Keratinocyte (primary cell): ENCODE measurements at regions not wholly inside any gene's neighbourhood (a gene's known extent, or its start where the extent isn't known, plus 50 kb on each side); places are given as distances from the start of the nearest gene placed in this dataset.

Source experiments
- DNase-seq: peaks from one replicate; pipeline ENCODE4 v3.0.0-alpha.2; 2011; ENCODE audit warnings: low read depth, missing footprints, low spot score
- FAIRE-seq: peaks from 2 replicates; lab custom pipeline; 2011; peaks lifted over from hg19 to GRCh38; lab: Jason Lieb, UNC
- H2AFZ ChIP-seq: 2 replicates; pipeline ENCODE4 v1.6.0; 2012; ENCODE audit warnings: low read length, control low read depth, inconsistent platforms; ENCODE audit not compliant: control insufficient read depth
- H3K27ac ChIP-seq: 2 replicates; pipeline ENCODE4 v1.5.1; 2011; ENCODE audit warnings: low read length; ENCODE audit not compliant: control insufficient read depth, insufficient read depth
- H3K27me3 ChIP-seq: 3 replicates; pipeline ENCODE4 v1.6.0; 2011; ENCODE audit warnings: low read length; ENCODE audit not compliant: control insufficient read depth, insufficient read depth; ENCODE audit errors: extremely low read depth
- H3K36me3 ChIP-seq, 2 experiments: 2 replicates in 1 of 2; 3 replicates in 1 of 2; pipeline ENCODE4 v1.5.1; 2011; ENCODE audit warnings: low read length in 2 of 2, mild to moderate bottlenecking in 1 of 2; ENCODE audit not compliant: control insufficient read depth in 2 of 2, insufficient read depth in 2 of 2; ENCODE audit errors: extremely low read depth in 1 of 2
- H3K4me1 ChIP-seq: 3 replicates; pipeline ENCODE4 v1.5.1; 2011; ENCODE audit warnings: low read length; ENCODE audit not compliant: control insufficient read depth, insufficient read depth; ENCODE audit errors: extremely low read depth
- H3K4me2 ChIP-seq: 3 replicates; pipeline ENCODE4 v1.6.0; 2011; ENCODE audit warnings: low read depth, low read length; ENCODE audit not compliant: control insufficient read depth, insufficient read depth; ENCODE audit errors: extremely low read depth
- H3K4me3 ChIP-seq, 3 experiments: fragments of 200-600 bp in 1 of 3; sonication (generic) in 1 of 3; 2 replicates in 2 of 3; 3 replicates in 1 of 3; pipeline ENCODE4 v1.5.1; 2011 to 2016; ENCODE audit warnings: low read length in 3 of 3, mild to moderate bottlenecking in 3 of 3, control low read depth in 2 of 3, inconsistent platforms in 1 of 3, low read depth in 1 of 3, mixed read lengths in 1 of 3, mixed run types in 1 of 3, moderate library complexity in 1 of 3; ENCODE audit not compliant: control insufficient read depth in 2 of 3, insufficient read depth in 2 of 3; ENCODE audit errors: extremely low read depth in 1 of 3
- H3K79me2 ChIP-seq: 2 replicates; pipeline ENCODE4 v1.6.0; 2012; ENCODE audit warnings: low read length; ENCODE audit not compliant: control insufficient read depth, insufficient read depth
- H3K9ac ChIP-seq: 3 replicates; pipeline ENCODE4 v1.6.0; 2011; ENCODE audit warnings: low read length; ENCODE audit not compliant: control insufficient read depth, insufficient read depth; ENCODE audit errors: extremely low read depth
- H3K9me1 ChIP-seq: 3 replicates; pipeline ENCODE4 v1.6.0; 2011; ENCODE audit warnings: low read length; ENCODE audit not compliant: control insufficient read depth, insufficient read depth; ENCODE audit errors: extremely low read depth
- H3K9me3 ChIP-seq: 2 replicates; pipeline ENCODE4 v1.5.1; 2012; ENCODE audit warnings: low read depth, low read length; ENCODE audit not compliant: control insufficient read depth
- H4K20me1 ChIP-seq: 3 replicates; pipeline ENCODE4 v1.6.0; 2011; ENCODE audit warnings: low read length; ENCODE audit not compliant: control insufficient read depth, insufficient read depth; ENCODE audit errors: extremely low read depth
- CTCF ChIP-seq, 3 experiments: IDR thresholded peaks in 1 of 3; conservative IDR thresholded peaks in 1 of 3; optimal IDR thresholded peaks in 1 of 3; 2 replicates in 2 of 3; 3 replicates in 1 of 3; pipeline versions ENCODE3 to v1.5.1; 2011; ENCODE audit warnings: low read length in 3 of 3, mild to moderate bottlenecking in 3 of 3, moderate library complexity in 2 of 3, control low read depth in 1 of 3, inconsistent platforms in 1 of 3; ENCODE audit not compliant: insufficient read depth in 2 of 3; ENCODE audit errors: extremely low read depth in 1 of 3
- EZH2 ChIP-seq: IDR thresholded peaks from one replicate; pipeline ENCODE4 v1.6.1; 2012; ENCODE audit warnings: inconsistent platforms, mild to moderate bottlenecking, low read length, moderate library complexity
- dilution Hi-C: fragments of 300-500 bp; cut with MboI; formaldehyde crosslinking; loops from one replicate; pipeline ENCODE4 v1.7.0; 2020; ENCODE audit warnings: low sequenced_read_pairs; ENCODE audit not compliant: extremely low pct_ligation_motif_present

GRCh38 chr4:100657187-100657586 lies 139.4 kb upstream of the EMCN start:
- no peak for TF ChIP-seq EZH2
- no peak for TF ChIP-seq CTCF (optimal IDR thresholded peaks at IDR 0.05 in 1 of 3, IDR thresholded peaks at IDR 0.05 in 1 of 3, conservative IDR thresholded peaks at IDR 0.05 in 1 of 3; ENCODE audit: extremely low read depth in 1 of 3, insufficient read depth in 2 of 3, low read length in 3 of 3)
- Histone ChIP-seq H3K9ac (no peak overlapping the region), H2AFZ (no peak overlapping the region), H4K20me1 (no peaks in the 10 kb centered on the region), H3K9me3 (no peaks in the 10 kb centered on the region), H3K4me3 (no peak overlapping the region), H3K36me3 (no peaks in the 10 kb centered on the region), H3K27ac (no peak overlapping the region), H3K4me2 (no peak overlapping the region), H3K4me1 (no peaks in the 10 kb centered on the region), H3K27me3 (no peaks in the 10 kb centered on the region), H3K9me1 (no peaks in the 10 kb centered on the region), H3K79me2 (no peaks in the 10 kb centered on the region)
- FAIRE-seq: no peak
- no peak for DNase-seq
- dilution Hi-C loops: no loop called here

- TF ChIP-seq EZH2: no peak
- no peak for TF ChIP-seq CTCF (optimal IDR thresholded peaks at IDR 0.05 in 1 of 3, IDR thresholded peaks at IDR 0.05 in 1 of 3, conservative IDR thresholded peaks at IDR 0.05 in 1 of 3; ENCODE audit: extremely low read depth in 1 of 3, insufficient read depth in 2 of 3, low read length in 3 of 3)
- no peak overlapping the region for H3K4me2 ChIP-seq
- H3K4me1 ChIP-seq: no peaks in the 10 kb centered on the region
- FAIRE-seq (no peak), DNase-seq (no peak)
- no peaks in the 10 kb centered on the region for H3K9me3 ChIP-seq
- no peaks in the 10 kb centered on the region for H3K79me2 ChIP-seq
- dilution Hi-C loops: no loop called here
- no peak overlapping the region for H2AFZ ChIP-seq
- no peaks in the 10 kb centered on the region for H3K9me1 ChIP-seq
- H3K27ac ChIP-seq: no peak overlapping the region
- H3K9ac ChIP-seq: no peak overlapping the region
- H3K4me3 ChIP-seq: no peak overlapping the region
- no peaks in the 10 kb centered on the region for H4K20me1 ChIP-seq
- no peaks in the 10 kb centered on the region for H3K36me3 ChIP-seq
- H3K27me3 ChIP-seq: no peaks in the 10 kb centered on the region
Observed at GRCh38 chr4:100651499-100652175, 133.8 kb upstream of the EMCN start.
